ENCODE measurements at regions not wholly inside any gene's neighbourhood (a gene's known extent, or its start where the extent isn't known, plus 50 kb on each side); places are given as distances from the start of the nearest gene placed in this dataset.

- intact Hi-C loops (cut with micrococcal nuclease), result no loop called here
- H3K36me3 Mint-ChIP-seq (ENCODE audit: insufficient read depth, unreplicated experiment), result no peaks in the 10 kb centered on the region
- no peak overlapping the region for H3K4me3 Mint-ChIP-seq (ENCODE audit: unreplicated experiment)
- no peaks in the 10 kb centered on the region for H3K9me3 Mint-ChIP-seq (ENCODE audit: unreplicated experiment)
- H3K4me1 Mint-ChIP-seq (ENCODE audit: insufficient read depth, unreplicated experiment), result no peaks in the 10 kb centered on the region
- peaks cover 92% of the 10 kb centered on the region for H3K27me3 Mint-ChIP-seq (ENCODE audit: insufficient read depth, unreplicated experiment)
- no peak for DNase-seq (ENCODE audit: unreplicated experiment)
- TF ChIP-seq CTCF (IDR thresholded peaks at IDR 0.05; ENCODE audit: unreplicated experiment), result no peak
- no peak overlapping the region for H3K27ac Mint-ChIP-seq (ENCODE audit: low read depth, unreplicated experiment)
- ChIA-PET POLR2A (no interaction called here), CTCF (no interaction called here)
- no TSS peak for BruUV-seq (replicated peaks)
Measured at GRCh38 chr14:29425705-29426482, 501.8 kb downstream of the PRKD1 start.

GRCh38 chr14:29442696-29443095, 485.0 kb downstream of the PRKD1 start:
- ChIA-PET CTCF (interaction anchor here (1.1 kb wide), 1 partner anchor 9 kb away, joined by 4 read pairs; no protein-coding TSS in a partner anchor), POLR2A (no interaction called here)
- no peak for TF ChIP-seq CTCF (IDR thresholded peaks at IDR 0.05; ENCODE audit: unreplicated experiment)
- peak; percentile 13 for DNase-seq (ENCODE audit: unreplicated experiment)
- intact Hi-C loops (cut with micrococcal nuclease), result no loop called here
- peaks cover 5% of the 10 kb centered on the region for H3K4me1 Mint-ChIP-seq (ENCODE audit: insufficient read depth, unreplicated experiment)
- H3K4me3 Mint-ChIP-seq (ENCODE audit: unreplicated experiment), result no peak overlapping the region
- no peak overlapping the region for H3K27ac Mint-ChIP-seq (ENCODE audit: low read depth, unreplicated experiment)
- no TSS peak for BruUV-seq (replicated peaks)
- H3K36me3 Mint-ChIP-seq (ENCODE audit: insufficient read depth, unreplicated experiment), result no peaks in the 10 kb centered on the region
- H3K9me3 Mint-ChIP-seq (ENCODE audit: unreplicated experiment), result no peaks in the 10 kb centered on the region
- H3K27me3 Mint-ChIP-seq (ENCODE audit: insufficient read depth, unreplicated experiment), result peaks cover 87% of the 10 kb centered on the region

GRCh38 chr14:29444216-29444615, 483.4 kb downstream of the PRKD1 start:
- H3K36me3 Mint-ChIP-seq (ENCODE audit: insufficient read depth, unreplicated experiment), result no peaks in the 10 kb centered on the region
- H3K4me3 Mint-ChIP-seq (ENCODE audit: unreplicated experiment), result no peak overlapping the region
- H3K9me3 Mint-ChIP-seq (ENCODE audit: unreplicated experiment), result no peaks in the 10 kb centered on the region
- peaks cover 5% of the 10 kb centered on the region for H3K4me1 Mint-ChIP-seq (ENCODE audit: insufficient read depth, unreplicated experiment)
- peaks cover 87% of the 10 kb centered on the region for H3K27me3 Mint-ChIP-seq (ENCODE audit: insufficient read depth, unreplicated experiment)
- CTCF ChIA-PET, result no interaction called here
- intact Hi-C loops (cut with micrococcal nuclease), result no loop called here
- no TSS peak for BruUV-seq (replicated peaks)
- no peak for DNase-seq (ENCODE audit: unreplicated experiment)
- no peak overlapping the region for H3K27ac Mint-ChIP-seq (ENCODE audit: low read depth, unreplicated experiment)
- no peak for TF ChIP-seq CTCF (IDR thresholded peaks at IDR 0.05; ENCODE audit: unreplicated experiment)
- POLR2A ChIA-PET, result no interaction called here

- Mint-ChIP-seq H3K27me3 (ENCODE audit: insufficient read depth, unreplicated experiment) (peaks cover 87% of the 10 kb centered on the region), H3K36me3 (ENCODE audit: insufficient read depth, unreplicated experiment) (no peaks in the 10 kb centered on the region), H3K4me3 (ENCODE audit: unreplicated experiment) (no peak overlapping the region), H3K27ac (ENCODE audit: low read depth, unreplicated experiment) (no peak overlapping the region), H3K4me1 (ENCODE audit: insufficient read depth, unreplicated experiment) (peaks cover 5% of the 10 kb centered on the region), H3K9me3 (ENCODE audit: unreplicated experiment) (no peaks in the 10 kb centered on the region)
- BruUV-seq (replicated peaks), result no TSS peak
- no peak for TF ChIP-seq CTCF (IDR thresholded peaks at IDR 0.05; ENCODE audit: unreplicated experiment)
- intact Hi-C loops (cut with micrococcal nuclease), result no loop called here
- no peak for DNase-seq (ENCODE audit: unreplicated experiment)
- ChIA-PET CTCF (no interaction called here), POLR2A (no interaction called here)
Measured at GRCh38 chr14:29444805-29445204, 482.8 kb downstream of the PRKD1 start.
